Duodenal mucosa (tissue), 2 donors: ENCODE measurements at regions not wholly inside any gene's neighbourhood (a gene's known extent, or its start where the extent isn't known, plus 50 kb on each side); places are given as distances from the start of the nearest gene placed in this dataset.
"Not testable (repeated sequence)": the region's sequence is repeated elsewhere in the genome, so short reads cannot be mapped to it uniquely, and the experiment has no call there.

Experiments used
- H3K27ac ChIP-seq: one replicate; pipeline ENCODE4 v1.7.0; 2013; ENCODE audit warnings: low read depth, low read length
- H3K27me3 ChIP-seq, 2 donors: one replicate each; pipeline ENCODE4 v1.7.0; 2013; ENCODE audit warnings: low read length in 2 of 2, control low read depth in 1 of 2; ENCODE audit not compliant: insufficient read depth in 2 of 2, control insufficient read depth in 1 of 2
- H3K36me3 ChIP-seq, 2 donors: one replicate each; pipeline ENCODE4 v1.7.0; 2013; ENCODE audit warnings: low read length in 2 of 2, control low read depth in 1 of 2; ENCODE audit not compliant: insufficient read depth in 2 of 2, control insufficient read depth in 1 of 2
- H3K4me1 ChIP-seq, 2 donors: one replicate each; pipeline ENCODE4 v1.7.0; 2013; ENCODE audit warnings: low read length in 2 of 2, control low read depth in 1 of 2; ENCODE audit not compliant: insufficient read depth in 2 of 2, control insufficient read depth in 1 of 2
- H3K4me3 ChIP-seq, 2 donors: one replicate each; pipeline ENCODE4 v1.7.0; 2013; ENCODE audit warnings: low read length in 2 of 2, low read depth in 1 of 2
- H3K9ac ChIP-seq, 2 donors: one replicate each; pipeline ENCODE4 v1.7.0; 2013; ENCODE audit warnings: low read length in 2 of 2, low read depth in 1 of 2
- H3K9me3 ChIP-seq, 2 donors: one replicate each; pipeline ENCODE4 v1.7.0; 2013; ENCODE audit warnings: low read length in 2 of 2, control low read depth in 1 of 2; ENCODE audit not compliant: control insufficient read depth in 1 of 2

DNA sequence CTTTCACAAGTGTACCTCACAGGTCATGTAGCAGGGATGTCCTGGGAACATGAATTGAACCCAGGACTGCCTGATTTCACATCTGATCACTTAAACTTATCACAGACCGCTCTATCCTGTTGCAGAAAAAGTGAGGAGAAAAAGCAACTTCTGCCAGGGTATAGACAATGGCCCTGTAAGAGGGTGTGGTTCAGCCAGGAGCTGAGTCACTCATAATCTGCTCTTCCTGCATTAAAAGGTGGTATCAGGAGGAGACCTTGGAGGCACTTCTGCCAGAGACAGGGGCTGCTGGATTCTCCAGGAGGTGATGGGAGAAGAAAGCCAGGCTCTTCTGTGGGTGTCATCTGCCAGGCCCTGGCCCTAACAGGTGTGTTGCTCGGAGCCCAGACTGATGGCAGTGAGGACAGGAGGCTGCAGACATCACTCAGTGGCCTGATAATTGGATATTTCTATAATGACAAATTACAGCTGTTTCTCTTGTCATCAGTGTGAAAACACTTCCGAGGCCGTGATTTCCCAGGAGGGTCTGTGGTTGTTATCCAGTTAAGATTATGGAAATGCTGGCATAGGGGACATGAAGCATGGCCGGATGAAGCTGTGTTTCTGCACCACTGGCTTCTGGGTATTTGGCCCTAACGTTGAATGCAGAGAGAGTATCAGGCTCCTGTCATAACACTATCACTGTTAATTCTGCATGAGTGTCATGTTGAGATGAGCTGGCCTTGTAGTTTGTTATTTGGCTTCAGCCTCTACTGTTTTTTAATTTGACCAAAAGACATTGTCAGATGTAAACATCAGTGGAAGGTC, 125.1 kb upstream of the ZBED5 start:
- Histone ChIP-seq H3K27me3 (peaks cover 0 to 5% of the 10 kb centered on the region in 2 donors), H3K9ac (no peak overlapping the region), H3K36me3 (no peaks in the 10 kb centered on the region), H3K9me3 (no peaks in the 10 kb centered on the region), H3K4me3 (no peak overlapping the region), H3K27ac (no peak overlapping the region), H3K4me1 (no peaks in the 10 kb centered on the region)

DNA sequence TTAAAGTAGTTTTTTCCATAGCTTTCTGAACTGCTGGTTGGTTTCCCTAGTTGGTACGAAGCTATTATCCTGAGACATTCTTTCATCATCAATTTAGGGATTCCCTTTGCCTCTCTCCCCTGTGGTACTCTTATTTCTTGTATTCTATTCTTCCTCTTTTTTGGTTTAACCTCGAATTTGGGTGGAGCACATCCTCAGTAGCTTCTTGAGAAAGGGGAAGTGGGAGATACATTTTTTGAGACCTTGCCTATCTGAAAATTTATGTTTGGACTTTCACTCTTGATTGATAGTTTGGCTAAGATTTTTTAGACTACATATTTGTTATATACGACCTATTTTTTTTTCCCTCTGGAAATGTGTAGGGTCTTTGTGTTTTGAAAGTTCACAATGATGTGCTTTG, 121.7 kb upstream of the ZBED5 start:
- Histone ChIP-seq H3K4me1 (no peaks in the 10 kb centered on the region), H3K27me3 (peaks cover 0 to 4% of the 10 kb centered on the region in 2 donors), H3K4me3 (no peak overlapping the region), H3K9me3 (no peaks in the 10 kb centered on the region), H3K27ac (no peak overlapping the region), H3K36me3 (no peaks in the 10 kb centered on the region), H3K9ac (no peak overlapping the region)

DNA sequence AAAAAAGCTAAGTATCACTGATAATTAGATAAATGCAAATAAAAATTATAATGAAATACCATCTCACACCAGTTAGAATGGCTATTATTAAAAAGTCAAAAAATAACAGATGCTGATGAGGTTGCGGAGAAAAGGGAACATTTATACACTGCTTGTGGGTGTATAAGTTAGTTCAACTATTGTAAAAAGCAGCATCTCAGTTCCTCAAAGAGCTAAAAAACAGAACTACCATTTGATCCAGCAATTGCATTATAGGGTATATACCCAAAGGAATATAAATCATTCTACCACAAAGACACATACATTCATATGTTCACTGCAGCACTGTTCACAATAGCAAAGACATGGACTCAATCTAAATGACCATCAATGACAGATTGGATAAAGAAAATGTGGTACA, 120.3 kb upstream of the ZBED5 start:
- Histone ChIP-seq H3K4me1 (no peaks in the 10 kb centered on the region), H3K27me3 (peaks cover 0 to 3% of the 10 kb centered on the region in 2 donors), H3K4me3 (no peak overlapping the region), H3K9me3 (no peaks in the 10 kb centered on the region), H3K36me3 (no peaks in the 10 kb centered on the region), H3K27ac (no peak overlapping the region), H3K9ac (no peak overlapping the region)

DNA sequence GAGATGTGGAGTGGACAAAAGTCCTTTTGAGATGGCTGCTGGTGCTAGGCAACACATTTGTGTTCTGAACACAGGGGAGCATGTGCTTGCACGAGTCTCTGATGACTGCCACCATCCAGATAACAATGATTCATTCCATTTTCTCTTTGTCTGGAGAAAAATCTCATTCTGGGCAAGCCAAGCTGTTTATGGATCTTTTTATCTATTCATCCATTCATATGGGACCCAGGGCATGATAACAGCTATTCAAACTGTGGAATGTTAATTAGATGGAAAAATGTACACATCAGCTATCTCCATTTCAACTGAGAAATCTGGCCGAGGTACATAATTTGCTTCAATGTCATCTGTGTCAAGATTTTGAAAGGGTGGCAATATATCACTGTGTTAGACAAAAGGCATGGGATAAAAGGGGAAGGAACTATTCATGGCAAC, 117.5 kb upstream of the ZBED5 start:
- H3K27me3 ChIP-seq: no peaks in the 10 kb centered on the region
- no peaks in the 10 kb centered on the region for H3K36me3 ChIP-seq
- H3K27ac ChIP-seq: no peak overlapping the region
- no peaks in the 10 kb centered on the region for H3K4me1 ChIP-seq
- no peaks in the 10 kb centered on the region for H3K9me3 ChIP-seq
- no peak overlapping the region for H3K4me3 ChIP-seq
- H3K9ac ChIP-seq: no peak overlapping the region

DNA sequence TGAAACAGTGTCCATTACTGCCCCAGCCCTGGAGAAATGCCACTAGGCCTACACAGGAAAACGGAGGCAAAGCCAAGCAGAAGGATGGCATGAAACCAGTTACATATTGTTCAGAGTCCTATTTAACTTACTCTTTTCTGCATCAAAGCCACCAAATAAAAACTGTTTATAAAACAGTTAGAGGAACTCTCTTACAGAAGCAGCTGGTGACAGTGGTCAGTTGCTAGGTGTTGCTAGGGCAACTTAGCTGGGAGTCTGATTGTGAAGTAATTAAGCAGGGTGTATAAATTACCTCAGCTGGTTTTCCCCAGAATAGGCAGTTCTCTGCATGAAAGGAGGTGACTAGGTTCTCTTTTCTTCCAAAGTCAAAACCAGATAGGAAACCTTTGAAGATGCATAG, 115.6 kb upstream of the ZBED5 start:
- no peaks in the 10 kb centered on the region for H3K27me3 ChIP-seq
- H3K4me3 ChIP-seq: no peak overlapping the region
- H3K36me3 ChIP-seq: no peaks in the 10 kb centered on the region
- H3K9me3 ChIP-seq: no peaks in the 10 kb centered on the region
- no peak overlapping the region for H3K9ac ChIP-seq
- H3K4me1 ChIP-seq: no peaks in the 10 kb centered on the region
- H3K27ac ChIP-seq: no peak overlapping the region

DNA sequence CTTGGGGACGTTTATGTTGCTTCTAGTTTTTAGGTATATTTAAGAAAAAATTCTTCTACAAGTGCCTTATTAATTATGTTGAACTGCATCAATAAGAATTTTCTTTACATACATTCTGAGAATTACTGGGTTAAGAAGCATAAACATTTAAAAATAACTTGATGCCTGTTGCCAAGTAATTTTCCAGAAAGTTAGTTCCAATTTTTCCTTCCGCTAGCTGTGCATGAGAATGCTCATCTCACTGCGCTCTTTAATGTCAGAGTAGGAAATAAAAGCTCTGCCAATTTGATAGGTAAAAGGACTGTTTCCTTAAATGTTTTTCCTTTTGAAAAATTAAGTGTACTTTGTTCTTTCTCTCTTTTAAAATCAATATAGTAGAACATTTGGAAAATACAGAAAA, 113.1 kb upstream of the ZBED5 start:
- H3K27ac ChIP-seq: no peak overlapping the region
- no peak overlapping the region for H3K9ac ChIP-seq
- H3K27me3 ChIP-seq: no peaks in the 10 kb centered on the region
- H3K9me3 ChIP-seq: no peaks in the 10 kb centered on the region
- no peak overlapping the region for H3K4me3 ChIP-seq
- no peaks in the 10 kb centered on the region for H3K4me1 ChIP-seq
- H3K36me3 ChIP-seq: no peaks in the 10 kb centered on the region

DNA sequence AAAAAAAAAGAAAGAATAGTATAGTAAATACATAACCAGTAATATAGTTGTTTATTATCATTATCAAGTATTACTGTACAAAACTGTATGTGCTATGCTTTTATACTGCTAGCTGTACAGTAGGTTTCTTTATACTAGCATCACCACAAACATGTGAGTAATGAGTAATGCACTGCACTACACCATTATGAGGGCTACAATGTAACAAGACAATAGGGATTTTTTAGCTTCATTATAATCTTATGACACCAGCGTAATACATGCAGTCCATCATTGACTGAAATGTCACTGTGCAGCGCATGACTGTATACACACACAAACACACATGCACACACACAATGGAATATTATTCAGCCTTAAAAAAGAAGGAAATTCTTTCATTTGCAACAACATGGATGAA, 111.5 kb upstream of the ZBED5 start:
- Histone ChIP-seq H3K27me3 (no peaks in the 10 kb centered on the region), H3K9me3 (no peaks in the 10 kb centered on the region), H3K36me3 (no peaks in the 10 kb centered on the region), H3K4me3 (no peak overlapping the region), H3K9ac (no peak overlapping the region), H3K27ac (no peak overlapping the region), H3K4me1 (no peaks in the 10 kb centered on the region)

DNA sequence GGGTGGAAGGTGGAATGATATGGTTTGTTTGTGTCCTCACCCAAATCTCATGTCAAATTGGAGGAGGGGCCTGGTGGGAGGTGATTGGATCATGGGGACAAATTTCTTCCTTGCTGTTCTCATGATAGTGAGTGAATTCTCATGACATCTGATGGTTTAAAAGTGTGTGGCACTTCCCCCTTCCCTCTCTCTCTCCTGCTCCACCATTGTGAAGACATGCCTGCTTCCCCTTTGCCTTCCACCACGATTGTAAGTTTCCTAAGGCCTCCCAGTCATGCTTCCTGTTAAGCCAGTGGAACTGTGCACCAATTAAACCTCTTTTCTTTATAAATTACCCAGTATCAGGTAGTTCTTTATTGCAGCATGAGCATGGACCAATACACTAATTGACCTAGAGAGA, 99.0 kb upstream of the ZBED5 start:
- H3K27me3 ChIP-seq, H3K9ac ChIP-seq: not testable (repeated sequence)

DNA sequence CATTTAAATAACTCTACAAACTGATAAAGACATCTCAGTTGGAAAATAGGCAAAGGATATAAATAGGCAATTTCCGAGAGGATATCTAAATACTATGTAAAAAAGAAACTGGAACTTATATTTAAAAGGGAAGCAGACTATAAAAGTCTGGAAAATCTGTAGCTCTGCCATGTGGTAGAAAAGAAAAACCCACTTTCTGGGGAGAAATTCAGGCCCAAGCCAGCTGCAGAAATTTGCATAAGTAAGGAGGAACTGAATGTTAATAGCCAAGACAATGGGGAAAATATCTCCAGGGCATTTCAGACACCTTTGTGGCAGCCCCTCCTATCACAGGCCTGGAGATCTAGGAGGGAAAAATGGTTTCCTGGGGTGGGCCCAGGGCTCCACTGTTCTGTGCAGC, 97.8 kb upstream of the ZBED5 start:
- no peak overlapping the region for H3K9ac ChIP-seq
- no peaks in the 10 kb centered on the region for H3K9me3 ChIP-seq
- no peak overlapping the region for H3K4me3 ChIP-seq
- H3K36me3 ChIP-seq: no peaks in the 10 kb centered on the region
- H3K27me3 ChIP-seq: no peaks in the 10 kb centered on the region
- H3K4me1 ChIP-seq: no peaks in the 10 kb centered on the region
- H3K27ac ChIP-seq: no peak overlapping the region

More for the DNA sequence above, 99.0 kb upstream of the ZBED5 start:
- H3K4me1 ChIP-seq, H3K36me3 ChIP-seq, H3K4me3 ChIP-seq, H3K27ac ChIP-seq, H3K9me3 ChIP-seq: not testable (repeated sequence)

DNA sequence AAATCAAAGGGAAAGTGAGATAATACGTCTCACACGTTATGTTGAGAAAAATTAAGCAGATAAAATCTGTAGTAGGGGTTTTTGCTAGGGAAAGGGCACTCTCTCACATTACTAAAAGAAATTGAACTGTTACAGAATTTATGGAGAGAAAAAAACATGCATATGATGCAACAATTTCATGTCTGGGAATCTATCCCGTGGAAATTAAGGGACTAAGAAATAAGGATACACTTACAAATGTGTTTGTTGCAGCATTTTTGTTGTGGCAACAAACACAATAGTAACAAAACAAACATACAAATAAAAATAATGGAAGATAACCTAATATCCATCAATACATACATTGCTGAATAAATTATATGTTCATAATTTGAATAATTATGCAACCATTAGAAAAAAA, 96.3 kb upstream of the ZBED5 start:
- Histone ChIP-seq H3K9ac (no peak overlapping the region), H3K4me3 (no peak overlapping the region)

More for the DNA sequence above, 96.3 kb upstream of the ZBED5 start:
- Histone ChIP-seq H3K36me3 (no peaks in the 10 kb centered on the region), H3K27me3 (no peaks in the 10 kb centered on the region), H3K9me3 (no peaks in the 10 kb centered on the region), H3K4me1 (no peaks in the 10 kb centered on the region), H3K27ac (no peak overlapping the region)
